ENCODE measurements at regions not wholly inside any gene's neighbourhood (a gene's known extent, or its start where the extent isn't known, plus 50 kb on each side); places are given as distances from the start of the nearest gene placed in this dataset.
"Not testable (repeated sequence)": the region's sequence is repeated elsewhere in the genome, so short reads cannot be mapped to it uniquely, and the experiment has no call there.

- TF ChIP-seq, protein P1, sequence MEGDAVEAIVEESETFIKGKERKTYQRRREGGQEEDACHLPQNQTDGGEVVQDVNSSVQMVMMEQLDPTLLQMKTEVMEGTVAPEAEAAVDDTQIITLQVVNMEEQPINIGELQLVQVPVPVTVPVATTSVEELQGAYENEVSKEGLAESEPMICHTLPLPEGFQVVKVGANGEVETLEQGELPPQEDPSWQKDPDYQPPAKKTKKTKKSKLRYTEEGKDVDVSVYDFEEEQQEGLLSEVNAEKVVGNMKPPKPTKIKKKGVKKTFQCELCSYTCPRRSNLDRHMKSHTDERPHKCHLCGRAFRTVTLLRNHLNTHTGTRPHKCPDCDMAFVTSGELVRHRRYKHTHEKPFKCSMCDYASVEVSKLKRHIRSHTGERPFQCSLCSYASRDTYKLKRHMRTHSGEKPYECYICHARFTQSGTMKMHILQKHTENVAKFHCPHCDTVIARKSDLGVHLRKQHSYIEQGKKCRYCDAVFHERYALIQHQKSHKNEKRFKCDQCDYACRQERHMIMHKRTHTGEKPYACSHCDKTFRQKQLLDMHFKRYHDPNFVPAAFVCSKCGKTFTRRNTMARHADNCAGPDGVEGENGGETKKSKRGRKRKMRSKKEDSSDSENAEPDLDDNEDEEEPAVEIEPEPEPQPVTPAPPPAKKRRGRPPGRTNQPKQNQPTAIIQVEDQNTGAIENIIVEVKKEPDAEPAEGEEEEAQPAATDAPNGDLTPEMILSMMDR (IDR thresholded peaks at IDR 0.05; ENCODE audit: control insufficient read depth, extremely low read depth, insufficient read depth): no peak
- DNase-seq (ENCODE audit: low read depth): peak; percentile 2
These were observed 818.8 kb upstream of the CITED2 start for GRCh38 chr6:140193269-140193668.

GRCh38 chr6:140192018-140192417 lies 817.6 kb upstream of the CITED2 start:
- TF ChIP-seq, protein P1 (IDR thresholded peaks at IDR 0.05; ENCODE audit: control insufficient read depth, extremely low read depth, insufficient read depth): no peak
- DNase-seq (ENCODE audit: low read depth): no peak

More at GRCh38 chr6:140193269-140193668, 818.8 kb upstream of the CITED2 start:
- no peak overlapping the region for H3K4me3 ChIP-seq (ENCODE audit: low read depth, low read length)

DNA sequence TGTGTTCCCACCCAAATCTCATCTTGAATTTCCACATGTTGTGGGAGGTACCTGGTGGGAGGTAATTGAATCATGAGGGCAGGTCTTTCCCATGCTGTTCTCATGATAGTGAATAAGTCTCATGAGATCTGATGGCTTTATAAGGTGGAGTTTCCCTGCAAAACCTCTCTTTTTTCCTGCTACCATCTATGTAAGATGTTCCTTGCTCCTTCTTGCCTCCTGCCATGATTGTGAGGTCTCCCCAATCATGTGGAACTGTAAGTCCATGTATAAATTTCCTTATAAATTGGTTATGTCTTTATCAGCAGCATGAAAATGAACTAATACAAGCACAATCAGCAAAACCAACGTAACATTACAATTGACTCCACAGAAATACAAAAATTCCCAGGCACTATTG lies 814.8 kb upstream of the CITED2 start:
- DNase-seq (ENCODE audit: low read depth); H3K4me3 ChIP-seq (ENCODE audit: low read depth, low read length): not testable (repeated sequence)

More at GRCh38 chr6:140192018-140192417, 817.6 kb upstream of the CITED2 start:
- no peak overlapping the region for H3K4me3 ChIP-seq (ENCODE audit: low read depth, low read length)

DNA sequence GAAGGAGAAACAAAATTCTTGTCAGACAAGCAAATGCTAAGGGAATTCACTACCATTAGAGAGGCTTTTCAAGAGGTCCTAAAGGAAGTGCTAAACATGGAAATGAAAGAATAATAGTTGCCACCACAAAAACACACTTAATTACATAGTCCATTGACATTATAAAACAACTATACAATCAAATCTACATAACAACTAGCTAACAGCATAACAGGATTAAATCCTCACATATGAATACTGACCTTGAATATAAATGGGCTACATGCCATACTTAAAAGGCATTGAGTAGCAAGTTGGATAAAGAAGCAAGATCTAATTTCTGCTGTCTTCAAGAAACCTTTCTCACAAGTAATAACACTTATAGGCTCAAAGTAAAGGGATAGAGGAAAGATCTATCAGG lies 811.5 kb upstream of the CITED2 start:
- TF ChIP-seq, protein P1 (IDR thresholded peaks at IDR 0.05; ENCODE audit: control insufficient read depth, extremely low read depth, insufficient read depth): no peak
- H3K4me3 ChIP-seq (ENCODE audit: low read depth, low read length): no peak overlapping the region
- no peak for DNase-seq (ENCODE audit: low read depth)

- TF ChIP-seq, protein P1 (IDR thresholded peaks at IDR 0.05; ENCODE audit: control insufficient read depth, extremely low read depth, insufficient read depth): no peak
- DNase-seq (ENCODE audit: low read depth): no peak
- no peak overlapping the region for H3K4me3 ChIP-seq (ENCODE audit: low read depth, low read length)
These were observed 809.4 kb upstream of the CITED2 start for GRCh38 chr6:140183881-140184280.

DNA sequence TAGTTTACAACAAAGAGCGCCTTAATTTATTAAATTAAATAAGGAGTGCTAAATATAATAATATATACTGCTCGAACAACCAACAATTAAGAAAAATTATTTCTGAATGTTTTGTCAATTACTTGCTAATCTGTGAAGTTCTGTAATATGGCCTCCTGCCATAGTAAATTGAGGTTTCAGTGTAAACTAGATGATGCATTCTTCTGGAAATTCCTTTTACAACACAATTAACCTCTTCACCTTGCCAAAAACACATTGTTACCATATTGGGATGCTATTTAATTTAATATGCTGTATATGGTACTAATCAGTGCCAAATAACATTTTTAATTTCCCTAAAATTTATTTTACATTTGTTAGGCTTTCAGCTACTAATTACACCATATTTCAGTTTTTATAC lies 808.4 kb upstream of the CITED2 start:
- no peak overlapping the region for H3K4me3 ChIP-seq (ENCODE audit: low read depth, low read length)
- no peak for DNase-seq (ENCODE audit: low read depth)
- TF ChIP-seq, protein P1 (IDR thresholded peaks at IDR 0.05; ENCODE audit: control insufficient read depth, extremely low read depth, insufficient read depth): no peak

- H3K4me3 ChIP-seq (ENCODE audit: low read depth, low read length): no peak overlapping the region
- TF ChIP-seq, protein P1 (IDR thresholded peaks at IDR 0.05; ENCODE audit: control insufficient read depth, extremely low read depth, insufficient read depth): no peak
- no peak for DNase-seq (ENCODE audit: low read depth)
These were observed 807.4 kb upstream of the CITED2 start for GRCh38 chr6:140181876-140182275.
